HG03280 (cell line): ENCODE measurements at regions not wholly inside any gene's neighbourhood (a gene's known extent, or its start where the extent isn't known, plus 50 kb on each side); places are given as distances from the start of the nearest gene placed in this dataset.

ENCODE experiments used
- ATAC-seq: cut with Tn5 transposase; IDR thresholded peaks from one replicate; pipeline ENCODE4 v1.9.1; 2021; ENCODE audit warnings: mild to moderate bottlenecking, moderate library complexity; ENCODE audit not compliant: unreplicated experiment

DNA sequence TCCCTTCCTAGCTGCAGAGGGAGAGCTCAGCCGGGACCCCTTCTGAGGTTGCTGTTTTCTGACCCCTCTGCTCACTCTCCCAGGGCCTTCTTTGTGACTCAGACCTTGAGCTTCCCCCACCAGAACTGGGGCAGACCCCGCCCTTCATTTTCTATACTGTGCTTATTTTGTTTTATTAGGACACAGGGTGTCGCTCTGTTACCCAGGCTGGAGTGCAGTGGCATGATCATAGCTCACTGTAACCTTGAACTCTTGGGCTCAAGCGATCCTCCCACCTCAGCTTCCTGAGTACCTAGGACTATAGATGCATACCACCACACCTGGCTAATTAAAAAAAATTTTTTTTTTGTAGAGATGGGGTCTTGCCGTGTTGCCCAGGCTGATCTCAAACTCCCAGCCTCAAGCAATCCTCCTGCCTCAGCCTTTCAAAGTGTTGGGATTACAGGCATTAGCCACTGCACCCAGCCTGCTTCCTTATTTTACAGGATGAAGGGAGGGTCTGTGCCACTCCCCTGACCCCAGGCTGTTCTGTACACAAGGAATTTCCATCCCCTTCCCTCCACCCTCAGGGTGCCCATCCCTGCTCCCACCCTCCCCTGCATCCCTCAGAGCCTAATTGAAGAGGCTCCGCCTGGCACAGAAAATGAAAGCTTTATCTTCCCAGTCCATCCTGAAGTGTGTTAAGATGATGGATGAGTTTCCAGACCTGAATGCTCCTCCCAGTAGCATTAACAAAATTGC lies 195.2 kb upstream of the POU3F1 start:
- ATAC-seq = no peak

DNA sequence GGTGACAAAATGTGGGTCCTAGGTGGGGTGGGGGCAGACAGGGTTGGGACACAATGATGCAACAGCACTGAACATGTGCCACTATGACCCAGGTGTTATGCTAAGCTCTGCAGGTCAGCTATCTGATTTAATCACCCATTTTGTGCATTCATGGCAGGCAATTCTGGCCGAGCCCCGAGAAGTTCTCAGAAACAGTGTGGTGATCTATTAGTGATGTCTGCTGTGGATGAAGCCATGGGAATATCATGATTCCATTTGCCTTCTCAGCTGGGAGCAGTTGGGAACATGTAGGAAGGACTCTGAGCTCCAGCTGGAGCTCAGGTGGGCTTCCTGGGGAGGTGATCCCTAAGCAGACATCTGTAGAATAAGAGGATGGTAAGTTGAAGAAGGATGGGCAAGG lies 194.0 kb upstream of the POU3F1 start:
- no peak for ATAC-seq

DNA sequence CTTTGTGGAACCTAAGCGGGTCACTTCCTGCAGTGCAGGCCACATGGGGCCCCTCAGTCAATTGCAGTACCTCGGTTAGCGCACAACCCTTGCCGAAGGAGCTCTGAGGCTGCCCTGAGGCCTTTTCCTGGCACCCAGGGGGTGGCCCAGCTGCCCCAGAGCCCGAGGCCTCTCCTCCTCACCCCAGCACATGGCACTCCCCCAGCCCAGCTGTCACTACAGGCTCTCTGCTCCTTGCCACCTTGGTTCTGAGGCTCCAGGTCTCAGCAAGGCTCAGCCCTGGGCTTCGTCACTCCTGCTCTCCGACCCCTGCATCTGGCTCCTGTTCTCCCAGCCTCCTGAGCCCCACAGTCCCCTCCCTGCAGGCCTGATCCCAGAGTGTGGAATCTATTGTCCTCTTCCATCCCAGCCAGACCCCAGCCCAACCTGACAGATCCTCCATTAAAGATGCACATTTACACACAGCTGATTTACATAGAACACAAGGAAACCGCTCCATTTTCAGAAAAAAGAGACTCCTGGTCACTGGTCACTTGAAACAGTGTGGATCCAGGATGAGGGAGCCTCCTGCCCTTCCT lies 192.8 kb upstream of the POU3F1 start:
- no peak for ATAC-seq

DNA sequence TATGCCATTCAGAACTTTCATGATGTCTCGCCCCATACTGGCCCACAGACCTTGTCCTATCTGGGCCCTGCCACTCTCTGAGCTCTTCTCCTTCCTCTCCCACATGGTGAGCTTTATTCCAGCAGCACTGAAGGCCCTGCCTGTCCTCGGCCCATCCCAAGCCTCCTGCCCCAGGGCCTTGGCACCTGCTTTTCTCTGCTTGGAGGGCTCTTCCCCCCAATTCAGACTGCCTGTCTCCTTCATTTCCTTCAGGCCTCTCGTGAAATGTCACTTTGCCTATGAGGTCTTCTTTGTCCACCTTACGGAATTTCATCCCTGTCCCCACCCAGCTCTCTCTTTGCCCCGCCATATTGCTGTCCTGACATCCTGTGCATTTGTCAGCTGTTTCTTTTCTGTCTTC lies 191.7 kb upstream of the POU3F1 start:
- ATAC-seq = no peak

DNA sequence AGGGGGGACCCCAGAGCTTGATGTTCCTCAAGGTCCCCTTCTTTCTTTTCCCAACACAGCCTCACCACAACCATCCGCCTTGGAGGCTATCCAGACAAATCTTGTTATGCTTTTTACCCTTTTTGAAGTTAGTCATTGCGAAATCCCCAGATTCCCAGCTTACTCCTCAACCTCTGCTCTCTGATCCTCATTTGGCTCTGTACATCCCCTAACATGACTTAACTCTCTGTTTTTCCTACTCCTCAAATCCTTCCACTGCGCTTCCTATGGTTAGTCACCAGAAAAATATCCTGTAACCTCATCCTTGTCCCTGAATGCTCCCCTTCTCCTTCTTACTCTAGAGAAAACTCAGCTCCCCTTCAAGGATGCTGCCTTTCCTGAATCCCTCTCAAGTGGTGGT lies 189.1 kb upstream of the POU3F1 start:
- ATAC-seq = no peak

DNA sequence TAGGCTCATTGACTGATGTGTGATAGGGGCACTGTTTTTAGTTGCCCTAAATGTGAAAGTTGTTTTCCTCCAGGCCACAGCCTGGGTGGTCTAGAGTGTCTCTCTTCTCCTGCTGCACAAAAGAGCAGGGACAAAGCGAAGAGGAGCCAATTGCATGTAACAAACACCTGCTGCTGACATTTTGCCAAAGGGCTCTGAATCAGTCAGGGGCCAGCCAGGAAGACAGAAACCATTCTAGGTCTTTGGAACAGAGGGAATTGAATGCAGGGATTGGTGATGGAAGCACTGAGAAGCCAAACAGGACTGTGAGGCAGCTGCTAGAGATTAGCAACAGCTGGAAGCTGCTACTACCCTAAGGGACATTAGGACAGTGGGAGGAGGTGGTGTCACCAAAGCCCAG lies 185.3 kb upstream of the POU3F1 start:
- no peak for ATAC-seq

DNA sequence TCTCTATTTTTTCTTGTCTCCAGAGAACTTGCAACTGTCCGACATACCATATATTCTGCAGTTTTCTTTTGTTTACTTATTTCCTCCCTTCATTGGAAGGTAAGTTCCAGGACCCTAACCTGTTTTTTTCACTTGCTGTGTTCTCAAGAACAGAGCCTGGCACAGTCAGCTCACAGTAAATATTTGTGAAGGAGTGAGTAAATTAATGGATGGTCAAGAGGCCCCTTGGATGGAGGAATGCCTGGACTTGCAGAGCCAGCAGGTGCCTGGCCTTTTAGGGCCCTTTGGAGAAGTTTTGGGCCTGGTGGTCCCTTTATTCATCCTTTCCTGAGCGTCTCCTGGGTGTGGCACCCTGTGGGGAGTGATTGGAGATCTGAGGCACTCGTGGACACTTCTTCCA lies 182.1 kb upstream of the POU3F1 start:
- ATAC-seq = no peak

DNA sequence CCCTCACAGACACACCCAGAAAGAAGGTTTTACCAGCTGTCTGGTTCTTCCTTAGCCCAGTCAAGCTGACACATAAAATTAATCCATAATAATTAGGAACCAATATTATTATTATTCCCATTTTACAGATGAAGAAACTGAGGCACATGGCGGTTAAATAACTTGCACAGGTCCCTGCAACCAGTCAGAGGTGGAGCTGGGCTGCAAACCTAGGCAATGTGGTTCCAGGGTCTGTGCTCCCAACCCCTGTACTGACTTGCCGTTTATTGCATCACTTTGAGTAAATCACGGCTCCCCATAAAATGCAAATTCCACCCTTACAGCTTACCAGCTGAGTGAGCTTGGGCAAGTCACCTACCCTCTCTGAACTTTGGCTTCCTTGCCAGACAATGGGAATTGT lies 179.2 kb upstream of the POU3F1 start:
- ATAC-seq = no peak

DNA sequence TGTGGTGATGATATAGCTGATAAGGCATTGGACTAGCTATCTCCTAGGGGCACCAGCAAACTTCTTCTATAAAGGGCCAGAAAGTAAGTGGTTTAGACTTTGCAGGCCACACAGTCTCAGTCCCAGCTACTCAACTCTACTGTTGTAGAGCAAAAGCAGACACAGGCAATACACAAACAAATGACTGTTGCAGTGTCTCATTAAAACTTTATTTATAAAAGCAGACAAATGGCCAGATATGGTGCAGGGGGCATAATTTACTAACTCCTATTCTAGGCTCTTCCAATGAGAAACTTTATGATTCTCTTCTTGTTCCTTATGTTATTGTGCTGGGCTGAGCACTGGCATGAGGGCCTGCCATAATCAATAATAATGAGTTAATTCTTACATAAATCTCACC lies 176.8 kb upstream of the POU3F1 start:
- ATAC-seq = no peak

DNA sequence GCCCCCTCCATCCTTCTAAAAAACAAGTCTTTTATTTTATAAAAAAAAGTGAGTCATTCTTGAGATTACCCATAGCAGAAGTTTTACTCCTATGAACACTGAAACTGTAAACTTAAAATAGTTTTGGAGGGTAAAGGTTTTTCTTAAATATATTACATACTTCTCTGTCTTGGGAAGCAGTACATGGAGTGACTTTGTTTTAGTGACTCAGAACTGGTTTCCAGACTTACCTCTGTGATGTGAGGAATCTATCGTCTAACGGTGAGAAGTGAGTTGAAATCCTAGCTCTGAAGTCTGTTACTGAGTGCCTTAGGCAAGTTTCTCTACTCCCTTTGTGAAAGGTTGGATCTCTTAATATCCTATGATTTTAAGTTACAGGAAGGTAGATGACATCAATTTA lies 176.3 kb upstream of the POU3F1 start:
- no peak for ATAC-seq

DNA sequence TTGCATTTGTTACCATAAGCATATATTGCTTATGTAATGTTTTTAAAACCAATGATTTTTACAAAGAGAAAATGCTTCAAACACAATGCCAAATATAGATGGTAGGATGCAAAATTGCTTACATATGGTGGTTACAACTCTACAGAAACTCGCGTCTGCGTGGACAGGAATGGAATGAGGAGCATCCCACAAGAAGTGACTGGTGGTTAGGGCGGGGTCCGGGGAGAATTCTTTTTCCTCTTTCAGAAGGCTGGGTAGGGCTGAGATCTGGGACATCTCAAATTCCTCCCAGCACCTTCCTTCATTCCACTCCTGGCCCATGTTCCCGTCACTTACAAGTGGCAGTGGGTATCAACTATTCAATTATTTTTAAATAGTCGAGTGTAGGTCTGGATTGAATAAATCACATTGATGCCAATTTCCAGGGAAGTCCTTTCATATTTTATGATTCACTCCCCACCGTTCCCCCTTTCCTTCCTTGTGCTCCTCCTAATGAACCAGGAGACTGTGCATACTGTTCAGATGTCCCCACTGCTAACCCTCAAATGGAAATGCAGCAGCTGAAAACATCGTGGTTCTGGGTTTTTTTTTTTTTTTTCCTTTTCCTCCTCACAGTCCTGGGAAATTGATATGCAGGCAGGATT lies 174.5 kb upstream of the POU3F1 start:
- no peak for ATAC-seq

DNA sequence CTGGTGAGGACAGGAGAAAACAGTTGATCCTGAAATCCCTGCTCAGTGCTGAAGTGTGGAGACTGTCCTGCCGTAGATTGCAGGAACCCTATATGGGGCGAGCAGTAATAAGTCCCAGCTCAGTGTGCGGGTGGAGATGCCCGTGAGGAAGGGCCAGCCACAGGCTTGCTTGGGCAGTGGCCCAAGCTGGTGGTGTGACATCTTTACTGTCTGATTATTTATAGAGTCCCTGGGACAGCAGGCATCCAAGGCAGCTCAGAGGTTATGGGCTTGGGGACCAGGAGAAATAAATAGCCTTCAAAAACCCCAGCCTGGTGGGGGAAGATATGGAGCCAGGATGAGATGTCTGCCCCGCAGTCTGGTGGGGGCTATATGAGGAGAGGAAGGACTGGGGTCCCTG lies 170.7 kb upstream of the POU3F1 start:
- ATAC-seq = no peak

DNA sequence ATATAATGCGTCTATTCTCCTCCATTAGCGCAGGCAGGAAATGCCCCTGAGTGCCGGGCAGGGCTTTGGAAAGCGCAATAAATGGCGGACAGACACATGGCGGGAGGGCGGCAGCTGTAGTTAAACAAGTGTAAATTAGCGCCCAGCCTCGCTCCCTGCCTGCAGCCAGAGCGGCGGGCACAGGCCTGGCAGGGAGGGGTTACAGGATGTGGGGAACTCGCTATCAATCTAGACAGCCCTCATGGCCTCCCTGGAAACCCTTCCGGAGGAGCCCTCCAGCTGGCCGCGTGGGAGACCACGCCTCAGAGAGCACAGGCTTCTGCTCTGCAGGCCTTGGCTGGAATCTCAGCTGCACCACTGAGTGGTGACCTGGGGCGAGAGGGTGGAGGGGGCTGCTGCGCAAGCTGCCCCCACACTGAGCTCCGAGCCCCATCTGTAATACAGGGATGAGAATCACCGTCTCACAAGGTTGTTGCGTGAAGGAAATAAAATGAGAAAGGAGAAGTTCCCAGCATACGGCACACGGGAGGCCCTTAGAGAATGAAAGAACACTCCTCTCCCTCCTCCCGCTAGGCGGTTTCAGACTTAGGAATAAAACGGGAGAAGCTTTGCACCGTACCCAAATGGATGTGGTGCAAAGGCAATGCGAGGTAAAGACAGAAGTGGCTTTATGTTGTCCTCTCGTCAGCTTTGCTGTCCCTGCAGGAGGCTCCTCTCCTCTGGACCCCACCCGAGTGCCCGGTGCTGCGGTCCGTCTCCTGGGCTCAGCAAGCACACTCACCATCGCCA lies 167.2 kb upstream of the POU3F1 start:
- ATAC-seq = no peak

DNA sequence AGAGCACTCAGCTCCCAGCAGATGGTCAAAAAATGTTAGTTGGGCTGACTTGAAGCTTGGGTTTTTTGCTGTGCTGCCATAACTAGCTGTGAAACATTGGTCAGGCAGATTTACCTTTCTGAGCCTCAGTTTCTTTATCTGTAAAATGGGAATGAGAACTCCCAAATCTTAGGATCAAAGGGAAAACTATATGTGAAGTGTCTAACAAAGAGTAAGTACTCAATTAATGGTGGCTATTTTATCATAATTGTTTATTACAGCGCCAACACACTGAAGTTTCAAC lies 164.2 kb upstream of the POU3F1 start:
- ATAC-seq = no peak

DNA sequence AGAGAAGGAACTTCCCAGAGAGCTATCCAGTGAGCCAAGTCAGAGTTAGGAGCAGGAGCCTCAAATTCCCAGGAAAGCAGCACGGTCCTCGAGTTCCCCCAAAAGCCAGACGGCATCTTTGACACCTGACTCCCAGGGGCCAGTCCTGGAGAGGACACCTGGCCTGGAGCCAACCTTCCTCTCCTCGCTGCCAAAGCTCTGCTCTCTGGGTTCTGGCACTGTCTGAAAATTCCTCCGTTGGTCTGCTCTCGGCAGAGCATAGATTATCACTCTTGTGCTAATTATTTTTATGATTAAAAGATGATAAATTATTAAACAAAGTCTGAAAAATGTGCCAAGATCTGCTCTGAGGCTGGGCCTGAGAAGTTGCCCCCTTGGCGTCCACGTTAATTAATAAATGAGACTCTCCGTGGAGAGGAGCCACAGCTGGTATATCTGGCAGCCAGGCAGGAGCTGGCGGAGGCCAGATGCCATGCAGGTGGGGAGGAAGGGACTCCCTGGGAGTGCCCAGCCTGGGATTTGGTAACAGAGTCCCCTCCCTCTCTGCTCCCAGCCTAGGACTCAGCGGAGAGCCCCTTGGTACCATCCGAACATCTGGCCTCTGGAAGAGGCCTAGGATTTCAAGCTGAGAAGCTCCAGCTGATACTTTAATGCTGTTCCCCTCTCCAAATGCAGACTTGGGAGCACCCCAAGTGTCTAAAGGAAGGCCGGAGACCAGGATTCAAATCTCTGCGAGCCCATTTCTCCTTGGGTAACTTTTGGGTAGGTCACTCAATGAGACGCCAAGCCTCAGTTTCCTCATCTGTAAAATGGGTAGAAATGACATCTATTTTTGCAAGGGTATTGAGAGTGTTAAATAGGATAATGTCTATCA lies 163.7 kb upstream of the POU3F1 start:
- ATAC-seq = no peak

DNA sequence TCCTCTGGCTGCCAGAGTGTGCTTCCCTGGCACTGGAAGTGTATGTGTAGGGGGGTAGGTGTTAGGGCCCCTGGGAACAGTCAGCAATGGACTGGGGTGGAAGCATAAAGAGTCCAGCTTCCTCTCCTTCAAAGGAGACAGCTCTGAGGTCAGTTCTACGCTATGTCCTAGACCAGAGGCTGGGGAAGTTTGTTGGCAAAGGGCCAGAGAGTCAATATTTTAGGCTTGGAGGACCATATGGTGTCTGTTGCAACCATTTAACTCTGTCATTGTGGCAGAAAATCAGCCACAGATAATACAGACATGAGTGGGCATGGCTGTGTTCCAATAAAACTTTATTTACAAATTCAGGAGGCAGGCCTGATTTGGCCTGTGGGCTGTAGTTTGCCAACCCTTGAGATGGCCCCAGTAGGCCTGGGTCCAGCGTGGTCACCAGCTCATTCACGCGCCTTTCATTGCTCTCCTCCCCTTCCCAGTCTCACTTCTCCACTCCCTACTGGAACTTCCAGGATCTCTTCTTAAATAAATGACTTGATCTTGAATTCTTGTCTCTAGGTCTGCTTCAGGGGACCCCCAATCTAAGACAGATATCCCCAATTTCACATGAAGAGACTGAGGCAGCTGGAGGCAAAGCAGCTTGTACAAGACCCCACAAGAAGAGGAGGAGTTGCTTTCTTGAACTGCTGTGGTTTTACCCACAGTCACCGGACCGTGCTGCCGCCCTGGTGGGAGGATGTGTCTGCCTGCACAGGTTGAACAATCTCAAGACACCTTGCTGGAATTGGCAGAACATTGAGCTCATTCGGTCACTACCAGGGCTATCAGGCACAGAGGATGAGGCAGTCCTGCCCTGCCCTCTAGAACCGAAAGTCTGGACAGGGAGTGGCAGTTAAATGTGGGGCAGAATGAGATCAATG lies 162.4 kb upstream of the POU3F1 start:
- no peak for ATAC-seq

DNA sequence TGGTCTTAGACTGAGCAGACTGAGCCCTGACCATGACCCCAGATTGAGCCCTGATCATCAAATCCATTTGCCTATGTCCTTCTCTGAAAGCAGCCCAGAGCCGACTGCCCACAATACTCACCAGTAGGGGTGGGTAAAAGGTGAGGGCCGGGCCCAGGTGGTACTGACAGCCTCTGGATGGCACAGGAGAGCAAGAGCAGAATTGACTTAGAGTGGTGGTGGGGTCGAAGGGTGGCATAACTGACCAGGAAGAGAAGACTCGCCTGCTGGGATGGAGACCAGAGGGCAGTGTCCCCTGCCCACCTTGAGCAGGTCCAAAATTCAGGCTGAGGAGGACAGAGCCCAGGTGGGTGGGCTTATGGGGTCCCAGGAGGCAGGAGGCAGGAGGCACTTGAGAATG lies 161.3 kb upstream of the POU3F1 start:
- ATAC-seq = no peak

DNA sequence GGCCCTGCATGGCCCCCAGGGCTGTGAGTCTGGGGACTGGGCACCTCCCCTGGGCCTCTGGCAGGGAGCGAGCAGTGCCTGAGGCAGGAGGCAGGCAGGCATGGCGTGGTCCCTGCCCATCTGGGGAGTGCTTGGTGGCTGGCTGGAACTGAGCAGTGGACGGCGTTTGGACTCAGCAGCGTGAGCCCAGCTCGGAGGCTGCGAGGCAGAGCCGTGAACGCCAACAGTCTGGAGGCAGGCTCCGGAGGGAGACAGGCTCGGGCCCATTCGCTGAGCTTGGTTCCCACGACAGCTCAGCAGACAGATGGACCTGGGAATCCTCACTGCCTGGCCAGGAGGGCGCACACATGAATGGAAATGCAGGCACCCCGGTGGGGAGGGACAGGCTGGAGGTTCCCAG lies 160.7 kb upstream of the POU3F1 start:
- no peak for ATAC-seq

DNA sequence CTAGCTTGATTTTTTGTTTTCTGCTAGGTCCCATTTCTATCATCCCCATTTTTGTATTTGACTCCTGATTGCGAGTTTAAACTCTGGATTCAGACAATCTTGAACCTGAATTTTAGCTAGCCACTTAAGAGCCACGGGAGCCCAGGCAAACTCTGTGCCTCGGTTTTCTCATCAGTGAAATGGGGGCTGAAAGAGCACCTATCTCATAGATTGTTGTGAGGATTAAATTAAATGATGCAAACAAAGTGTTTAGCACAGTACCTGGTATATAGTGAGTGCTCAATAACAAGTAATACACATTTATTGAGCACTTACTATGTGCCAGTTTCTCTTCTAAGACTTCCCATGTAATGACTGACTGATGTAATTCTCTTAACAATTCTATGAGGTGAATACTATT lies 158.1 kb upstream of the POU3F1 start:
- no peak for ATAC-seq

DNA sequence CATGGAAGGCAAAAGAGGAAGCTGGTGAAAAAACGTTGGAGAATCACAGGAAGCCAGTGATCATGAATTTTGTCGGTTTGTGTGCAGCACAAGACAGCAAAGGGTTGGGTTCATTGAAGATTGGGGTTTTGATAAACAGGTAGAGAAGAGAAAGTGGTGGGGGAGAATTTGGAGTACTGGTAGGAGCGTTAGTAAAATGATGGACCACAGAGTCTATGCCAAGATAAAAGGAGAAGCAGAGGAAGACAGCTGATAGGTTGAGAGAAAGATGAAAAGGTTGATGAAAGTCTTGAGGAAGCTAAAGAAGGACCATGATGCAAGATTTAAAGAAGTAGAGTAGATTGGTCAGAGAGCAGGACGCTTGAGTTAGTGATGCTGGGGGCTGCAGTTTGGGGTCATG lies 156.8 kb upstream of the POU3F1 start:
- no peak for ATAC-seq
